SK-N-SH (cell line): ENCODE measurements at regions not wholly inside any gene's neighbourhood (a gene's known extent, or its start where the extent isn't known, plus 50 kb on each side); places are given as distances from the start of the nearest gene placed in this dataset.

Experiments used
- FOXJ3 ChIP-seq: sonication (generic); formaldehyde crosslinking; IDR thresholded peaks from 2 replicates; pipeline ENCODE4 v1.5.1; 2020; ENCODE audit warnings: mild to moderate bottlenecking, missing genetic modification reagents
- GATA2 ChIP-seq: sonication (generic); formaldehyde crosslinking; IDR thresholded peaks from 2 replicates; pipeline ENCODE4 v1.5.0; 2020; ENCODE audit warnings: mild to moderate bottlenecking, missing genetic modification reagents
- POLR2AphosphoS5 ChIP-seq: IDR thresholded peaks from 2 replicates; pipeline ENCODE4 v1.6.1; 2012; ENCODE audit warnings: low read depth, low read length
- RAD21 ChIP-seq: IDR thresholded peaks from 2 replicates; pipeline ENCODE4 v1.6.1; 2012; ENCODE audit warnings: mild to moderate bottlenecking, low read length
- TAF1 ChIP-seq: IDR thresholded peaks from 2 replicates; pipeline ENCODE4 v1.6.1; 2012; ENCODE audit warnings: low read depth, mild to moderate bottlenecking, low read length, moderate library complexity, borderline replicate concordance
- TEAD4 ChIP-seq: IDR thresholded peaks from 2 replicates; pipeline ENCODE4 v1.4.0; 2012; ENCODE audit warnings: mild to moderate bottlenecking, borderline replicate concordance; ENCODE audit not compliant: insufficient read depth
- YY1 ChIP-seq: IDR thresholded peaks from 2 replicates; pipeline ENCODE4 v1.4.0; 2012; ENCODE audit warnings: low read depth, mild to moderate bottlenecking
- ZBTB33 ChIP-seq: IDR thresholded peaks from 2 replicates; pipeline ENCODE4 v1.4.0; 2012; ENCODE audit warnings: low read depth, borderline replicate concordance
- TF ChIP-seq, protein P1 (sequence below): fragments of 200-600 bp; sonication (generic); IDR thresholded peaks from 2 replicates; pipeline ENCODE4 v1.6.1; 2017; ENCODE audit warnings: antibody characterized with exemption, mild to moderate bottlenecking, moderate library complexity

DNA sequence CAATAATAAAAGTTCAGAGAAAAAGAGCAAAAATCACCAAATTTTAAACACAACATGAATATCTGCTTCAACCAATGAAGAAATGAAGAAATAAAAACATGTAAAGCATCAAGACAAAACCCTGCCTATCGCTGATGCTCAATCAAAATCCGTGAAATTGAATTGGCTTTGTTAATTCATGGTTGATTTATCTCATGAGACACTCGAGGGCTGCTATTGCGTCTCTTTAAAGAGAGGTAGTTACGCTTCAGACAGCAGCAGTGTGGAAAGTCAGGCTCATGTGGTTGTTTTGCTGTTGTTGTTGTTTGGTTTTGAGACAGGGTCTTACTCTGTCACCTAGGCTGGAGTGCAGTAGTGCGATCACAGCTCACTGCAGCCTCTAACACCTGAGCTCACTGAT is 65.5 kb upstream of the RGS7 start:
- no peak for TF ChIP-seq TAF1
- no peak for TF ChIP-seq YY1
- TF ChIP-seq, protein P1, sequence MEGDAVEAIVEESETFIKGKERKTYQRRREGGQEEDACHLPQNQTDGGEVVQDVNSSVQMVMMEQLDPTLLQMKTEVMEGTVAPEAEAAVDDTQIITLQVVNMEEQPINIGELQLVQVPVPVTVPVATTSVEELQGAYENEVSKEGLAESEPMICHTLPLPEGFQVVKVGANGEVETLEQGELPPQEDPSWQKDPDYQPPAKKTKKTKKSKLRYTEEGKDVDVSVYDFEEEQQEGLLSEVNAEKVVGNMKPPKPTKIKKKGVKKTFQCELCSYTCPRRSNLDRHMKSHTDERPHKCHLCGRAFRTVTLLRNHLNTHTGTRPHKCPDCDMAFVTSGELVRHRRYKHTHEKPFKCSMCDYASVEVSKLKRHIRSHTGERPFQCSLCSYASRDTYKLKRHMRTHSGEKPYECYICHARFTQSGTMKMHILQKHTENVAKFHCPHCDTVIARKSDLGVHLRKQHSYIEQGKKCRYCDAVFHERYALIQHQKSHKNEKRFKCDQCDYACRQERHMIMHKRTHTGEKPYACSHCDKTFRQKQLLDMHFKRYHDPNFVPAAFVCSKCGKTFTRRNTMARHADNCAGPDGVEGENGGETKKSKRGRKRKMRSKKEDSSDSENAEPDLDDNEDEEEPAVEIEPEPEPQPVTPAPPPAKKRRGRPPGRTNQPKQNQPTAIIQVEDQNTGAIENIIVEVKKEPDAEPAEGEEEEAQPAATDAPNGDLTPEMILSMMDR, result no peak
- TF ChIP-seq POLR2AphosphoS5, result no peak
- no peak for TF ChIP-seq ZBTB33
- no peak for TF ChIP-seq FOXJ3 (CRISPR knock-in tag)
- TF ChIP-seq RAD21, result no peak
- no peak for TF ChIP-seq GATA2 (CRISPR knock-in tag)
- TF ChIP-seq TEAD4, result no peak
